HG03354 (cell line): ENCODE measurements at regions not wholly inside any gene's neighbourhood (a gene's known extent, or its start where the extent isn't known, plus 50 kb on each side); places are given as distances from the start of the nearest gene placed in this dataset.
"Not testable (repeated sequence)": the region's sequence is repeated elsewhere in the genome, so short reads cannot be mapped to it uniquely, and the experiment has no call there.

ENCODE experiments used
- ATAC-seq: cut with Tn5 transposase; IDR thresholded peaks from one replicate; pipeline ENCODE4 v1.9.1; 2021; ENCODE audit warnings: mild to moderate bottlenecking; ENCODE audit not compliant: unreplicated experiment, poor library complexity, severe bottlenecking

DNA sequence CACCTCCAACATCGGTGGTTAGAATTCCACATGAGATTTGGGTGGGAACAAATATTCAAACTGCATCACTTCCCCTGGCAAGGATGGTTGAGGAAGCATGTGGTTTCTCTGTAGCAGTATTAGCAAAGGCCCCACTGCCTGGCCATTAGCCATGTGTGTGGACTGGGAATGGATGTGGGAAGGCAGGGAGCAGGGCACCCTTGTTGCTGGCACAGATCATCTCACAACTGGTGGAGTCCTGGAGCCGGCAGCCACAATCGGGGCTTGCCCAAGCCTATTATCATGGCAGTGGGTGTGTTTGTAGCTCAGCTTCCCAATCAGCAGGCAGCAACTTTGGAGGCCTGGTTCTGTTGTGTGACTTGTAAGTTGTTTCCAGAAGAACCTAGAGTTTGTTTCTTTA, 391.9 kb downstream of the DLEU7 start:
- no peak for ATAC-seq

DNA sequence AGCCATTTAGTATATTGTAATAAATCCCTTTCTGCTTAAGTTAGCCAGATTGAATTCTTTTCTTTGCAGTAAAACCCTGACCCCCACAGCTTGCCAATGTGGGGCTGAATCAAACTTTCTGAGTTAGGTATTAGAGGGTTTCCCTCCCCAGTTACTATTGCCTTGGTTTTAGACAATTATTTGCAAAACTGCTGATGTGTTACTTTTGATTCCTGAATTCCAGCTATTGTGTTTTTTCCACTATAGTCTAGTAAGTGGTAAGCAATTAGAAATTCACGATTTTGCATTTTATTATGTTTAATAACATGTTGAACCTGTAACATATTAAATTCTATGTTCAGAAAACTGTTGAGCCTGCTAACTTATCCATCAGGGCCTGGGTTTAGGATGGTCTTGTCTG, 391.5 kb downstream of the DLEU7 start:
- ATAC-seq = no peak

DNA sequence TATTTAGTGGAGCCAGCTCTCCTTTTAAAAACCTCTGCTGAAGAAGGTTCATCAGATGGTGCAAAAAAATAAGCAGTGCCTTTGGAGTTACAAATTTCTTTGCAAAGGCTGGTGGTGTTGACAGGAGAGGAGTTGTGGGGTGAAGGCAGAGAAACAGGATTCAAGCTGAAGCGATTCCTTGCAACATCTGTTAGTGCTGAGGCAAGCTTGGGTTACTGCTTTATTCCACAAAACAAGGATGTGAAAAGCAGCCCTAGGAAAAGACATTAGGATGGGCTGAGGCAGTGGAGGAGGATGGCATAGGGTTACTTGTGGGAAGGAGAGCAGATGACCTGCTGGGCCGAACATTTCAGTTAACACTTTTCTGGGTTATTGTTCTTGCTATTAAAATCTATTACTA, 390.7 kb downstream of the DLEU7 start:
- no peak for ATAC-seq

DNA sequence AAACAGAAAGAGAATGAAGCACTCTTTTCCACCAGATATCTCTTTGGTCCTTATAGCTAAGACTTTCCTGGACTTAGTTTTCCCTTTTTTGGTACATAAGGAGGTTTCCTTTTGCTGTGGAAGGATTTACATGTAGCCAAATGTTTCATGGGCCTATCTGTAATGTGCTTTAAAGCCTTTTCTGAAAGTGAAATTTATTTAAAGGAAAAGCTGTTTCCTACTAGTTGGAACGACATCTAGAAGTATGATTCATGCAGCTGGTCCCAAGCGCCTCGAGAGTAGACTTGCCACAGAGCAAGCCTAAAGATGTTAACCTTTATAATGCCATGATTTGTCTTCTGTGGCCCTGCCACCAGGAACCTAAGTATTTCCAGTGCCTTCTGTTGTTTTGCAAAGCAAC, 390.3 kb downstream of the DLEU7 start:
- ATAC-seq = no peak

DNA sequence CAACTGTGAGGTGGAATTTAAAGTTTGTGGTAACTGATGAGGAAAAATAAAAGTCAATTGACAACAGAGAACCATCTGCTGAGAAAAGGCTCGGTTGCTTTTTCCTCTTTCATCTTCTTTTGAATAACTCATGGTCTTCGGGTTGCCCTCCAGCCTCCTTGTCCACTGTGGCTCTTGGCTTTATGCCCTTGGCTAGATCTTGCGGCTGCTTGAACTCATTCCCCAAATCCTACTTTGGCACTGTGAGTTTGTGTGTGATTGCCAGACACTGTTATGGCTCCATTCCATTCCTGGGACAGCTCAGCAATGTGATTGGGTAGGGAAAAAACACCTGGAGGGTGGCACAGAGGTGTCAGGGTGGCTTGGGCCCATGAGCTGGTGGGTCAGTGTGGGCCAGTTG, 387.4 kb downstream of the DLEU7 start:
- no peak for ATAC-seq

DNA sequence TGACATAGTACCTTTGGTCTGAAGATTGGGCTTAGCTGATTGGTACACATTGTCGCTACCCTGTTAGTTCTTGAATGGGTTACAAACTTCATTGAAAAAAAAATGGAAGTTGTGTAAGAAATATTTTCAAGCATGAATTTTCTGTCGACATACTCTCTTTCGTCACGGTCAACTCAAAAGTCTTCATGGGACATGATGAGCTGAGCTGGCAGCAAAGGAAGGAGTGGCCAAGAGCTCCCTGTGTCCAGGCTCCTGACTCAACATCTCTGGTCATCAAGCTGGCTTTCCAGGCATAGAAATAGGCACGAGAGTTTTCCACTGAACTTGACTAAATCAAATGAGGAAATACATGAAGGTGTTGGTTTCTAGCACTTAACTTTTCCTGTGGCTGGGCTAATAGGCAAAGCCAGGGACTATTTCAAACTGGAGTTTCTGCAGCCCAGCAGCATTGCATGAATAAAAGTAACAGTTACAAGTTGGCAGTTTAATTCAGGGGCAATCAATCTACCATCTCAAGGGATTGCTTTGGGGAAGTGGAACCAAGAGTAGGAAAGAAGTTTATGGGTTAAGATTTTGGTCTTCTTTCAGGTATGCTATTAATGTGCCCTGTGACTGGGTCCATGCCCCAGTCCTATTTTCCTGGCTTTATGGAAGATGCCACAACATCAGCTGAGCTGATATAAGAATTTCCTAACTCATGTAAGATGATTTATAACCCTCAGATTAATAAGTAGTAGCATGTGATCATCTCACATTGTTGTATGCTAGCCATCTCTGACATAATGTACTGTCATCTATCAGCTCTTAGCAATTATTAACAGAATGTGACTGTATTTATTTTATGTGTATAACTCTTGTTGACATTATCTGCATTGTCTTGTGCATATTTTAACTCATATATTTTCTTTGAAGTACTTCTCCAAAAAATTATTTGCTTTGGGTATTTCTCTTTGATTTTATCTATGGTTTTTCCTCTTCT, 385.8 kb downstream of the DLEU7 start:
- ATAC-seq = no peak

DNA sequence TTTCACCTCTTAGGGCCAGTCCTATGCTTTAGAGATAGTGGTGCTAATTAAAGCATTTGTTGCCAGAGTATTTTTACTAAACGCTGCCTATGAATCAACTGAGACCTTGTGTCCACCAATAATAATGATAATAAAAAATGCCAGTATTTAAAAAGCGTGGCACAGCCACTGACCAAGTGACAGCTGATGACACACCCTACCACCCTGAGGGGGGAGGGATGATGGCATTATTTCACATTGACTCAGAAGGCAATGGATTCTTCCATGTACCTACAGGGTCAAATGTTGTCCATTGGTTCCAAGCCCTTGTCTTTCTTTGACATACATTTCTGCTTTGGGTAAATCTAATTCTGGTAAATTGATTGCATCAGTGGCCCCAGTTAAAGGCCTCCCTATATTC, 384.4 kb downstream of the DLEU7 start:
- no peak for ATAC-seq

DNA sequence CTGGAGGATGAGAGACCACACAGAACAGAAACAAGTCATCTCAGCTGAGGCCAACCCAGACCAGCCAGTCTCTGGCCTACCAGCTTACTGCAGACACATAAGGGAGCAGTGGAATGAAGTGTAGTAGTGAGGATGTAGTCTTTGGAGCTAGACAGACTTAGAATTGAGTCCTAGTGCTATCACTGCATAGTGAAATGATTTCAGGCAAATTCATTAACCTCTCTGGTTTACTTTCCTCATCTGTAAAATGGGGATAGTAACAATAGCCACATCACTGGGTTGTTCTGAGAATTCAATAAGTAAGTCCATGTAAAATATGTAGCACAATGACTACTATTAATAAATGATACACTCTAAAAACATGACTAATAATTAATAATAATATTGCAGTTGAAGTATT, 383.8 kb downstream of the DLEU7 start:
- no peak for ATAC-seq

DNA sequence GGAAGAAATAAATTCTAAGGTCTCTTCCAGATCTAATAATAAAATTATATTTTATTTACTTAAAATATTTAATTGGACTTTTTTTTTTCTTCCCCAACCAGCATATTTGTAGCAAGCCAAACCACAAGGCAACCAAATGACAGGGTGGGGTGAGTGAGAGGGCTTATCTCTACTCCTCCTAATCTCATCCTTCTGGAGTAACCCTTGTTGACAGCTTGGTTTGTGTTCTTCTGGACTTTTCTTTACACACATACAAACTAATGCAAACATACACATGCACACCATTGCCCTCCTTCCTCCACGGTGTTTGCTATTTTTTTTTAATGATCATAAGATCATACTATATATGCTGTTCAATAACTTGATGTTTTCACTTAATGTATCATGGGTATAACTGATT, 383.1 kb downstream of the DLEU7 start:
- no peak for ATAC-seq

DNA sequence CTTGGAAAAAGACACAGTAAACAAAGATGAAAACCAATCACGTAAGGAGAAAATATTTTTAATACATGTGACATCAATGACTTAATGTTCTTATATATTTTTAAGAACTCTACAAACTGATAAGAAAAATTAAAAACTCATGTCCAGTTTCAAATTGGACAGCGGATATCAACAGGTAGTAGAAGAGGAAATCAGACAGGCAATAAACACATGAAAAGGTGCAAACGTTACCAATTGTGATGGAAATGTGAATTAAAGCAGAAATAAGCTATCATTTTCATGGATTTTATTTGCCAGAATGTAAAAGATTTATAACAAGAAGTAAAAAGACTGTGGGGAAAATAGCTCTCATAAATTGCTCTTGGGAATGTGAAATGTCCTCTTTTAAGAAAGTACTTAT, 382.3 kb downstream of the DLEU7 start:
- no peak for ATAC-seq

DNA sequence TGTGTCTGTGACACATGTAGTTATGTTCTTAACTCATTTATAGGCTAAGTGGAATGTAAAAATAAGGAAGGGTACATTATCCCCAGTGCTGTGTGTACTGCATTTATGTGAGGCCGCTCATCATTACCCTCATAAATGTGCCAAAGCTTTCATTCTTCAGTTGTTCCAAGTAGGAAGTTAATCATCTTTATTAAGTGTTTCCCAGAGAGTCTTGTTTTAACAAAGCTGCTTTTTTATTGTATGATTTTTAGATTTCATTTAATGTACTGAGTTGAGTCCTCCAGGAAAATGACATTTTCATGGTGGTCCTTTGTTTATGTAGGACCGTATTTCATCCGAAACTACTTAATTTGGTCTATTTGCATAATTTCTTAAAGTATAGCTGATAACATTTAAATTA, 379.8 kb downstream of the DLEU7 start:
- ATAC-seq = no peak

DNA sequence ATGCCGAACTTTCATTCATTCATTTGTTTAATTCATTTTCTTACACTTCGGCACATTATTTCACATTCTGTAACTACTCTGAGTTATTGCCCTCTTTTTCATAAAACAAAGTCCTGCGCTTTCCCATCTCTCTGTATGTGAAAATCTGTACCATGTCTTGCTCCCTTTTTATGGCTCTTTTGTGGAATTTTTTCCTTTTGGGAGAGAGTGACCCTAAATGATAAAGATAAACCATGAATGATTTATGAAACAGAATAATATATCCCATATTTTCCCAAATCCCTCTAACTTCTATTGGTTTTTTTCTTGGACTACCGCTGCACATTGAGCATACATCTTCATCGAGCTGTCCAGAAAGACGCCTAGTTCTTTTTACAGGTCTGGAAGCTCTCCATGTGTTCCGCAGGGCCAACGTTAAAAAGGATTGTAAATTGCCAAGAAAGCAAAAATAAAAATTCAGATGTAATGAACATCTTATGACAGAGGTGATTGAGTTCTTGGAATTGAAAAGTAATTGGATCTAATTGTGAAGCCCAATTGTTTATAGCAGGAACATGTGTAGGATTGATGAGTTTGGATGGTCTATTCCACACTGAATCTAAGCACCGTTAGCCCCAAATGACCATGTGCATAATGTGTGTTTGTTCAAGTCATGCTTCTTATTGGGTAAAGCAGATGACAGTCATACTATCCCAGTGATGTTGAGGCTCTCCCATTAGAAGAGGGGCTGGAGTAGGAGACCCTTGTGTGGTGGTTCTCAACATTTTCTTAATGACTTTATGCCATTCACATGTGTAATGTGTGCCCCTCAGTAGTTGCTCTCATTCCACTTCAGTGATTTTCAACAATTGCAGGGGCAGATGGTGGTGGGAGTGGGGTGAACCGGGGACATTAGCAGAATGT, 378.9 kb downstream of the DLEU7 start:
- no peak for ATAC-seq

DNA sequence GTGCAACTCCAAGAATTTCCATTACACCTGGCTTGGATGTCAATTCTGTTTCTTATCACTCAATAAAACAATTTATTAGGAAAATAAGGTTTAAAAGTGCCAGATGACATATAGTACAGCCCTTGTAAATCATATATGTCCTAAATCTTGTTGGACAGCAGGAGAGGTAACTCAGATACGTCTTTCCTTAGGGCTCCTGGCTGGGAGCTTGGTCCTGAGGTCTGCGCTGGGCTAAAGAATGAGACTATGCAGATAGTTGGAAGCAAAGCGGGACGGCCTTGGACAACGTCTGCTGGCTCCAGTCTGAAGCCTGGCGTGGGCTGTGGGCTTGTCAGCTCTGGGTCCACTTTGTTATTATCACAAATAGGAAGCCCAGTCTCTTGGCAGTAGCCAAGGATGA, 377.0 kb downstream of the DLEU7 start:
- ATAC-seq = no peak

DNA sequence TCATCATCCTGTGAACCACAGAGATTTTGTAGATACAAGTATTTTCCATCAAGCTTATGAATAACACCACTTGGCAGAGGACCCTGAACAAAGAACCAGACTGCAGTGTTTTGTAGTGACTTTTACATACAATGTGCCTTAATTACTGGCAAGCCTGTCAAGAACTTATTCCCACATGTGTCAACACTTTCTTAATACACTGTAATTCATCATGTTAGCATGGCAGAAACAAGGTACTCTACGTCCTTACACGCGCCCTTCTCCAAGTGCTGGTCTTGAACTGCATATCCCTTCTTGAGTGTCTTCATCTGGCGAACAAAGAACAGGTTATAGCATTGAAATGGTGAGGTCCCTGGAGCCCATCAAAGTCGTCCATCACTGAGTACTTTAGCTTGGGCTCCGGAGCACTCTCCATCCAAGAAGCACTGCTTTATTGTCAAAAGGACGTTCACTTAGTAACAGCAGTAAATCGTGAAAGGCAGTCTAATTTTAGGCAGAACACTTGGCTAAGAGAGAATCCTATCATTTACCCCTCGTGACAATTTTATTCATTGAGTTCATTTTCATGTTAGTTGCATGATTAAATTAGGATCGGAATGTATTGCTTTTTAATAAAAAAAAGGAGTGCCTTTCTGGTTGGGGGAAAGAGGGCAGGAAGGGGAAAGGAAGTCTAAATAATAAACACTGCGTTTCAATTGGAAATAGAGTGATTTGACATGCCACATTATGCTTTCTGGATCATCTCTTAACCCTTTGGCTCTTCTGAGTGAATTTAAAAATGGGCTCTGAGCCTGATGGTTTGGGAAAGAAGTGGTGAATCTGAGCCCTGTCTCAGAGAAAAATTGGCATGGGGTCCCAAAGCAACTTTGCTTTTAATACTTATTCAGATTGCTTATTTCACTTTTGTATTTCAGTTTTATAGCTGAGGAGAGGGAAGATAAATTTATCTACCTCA, 376.1 kb downstream of the DLEU7 start:
- no peak for ATAC-seq

DNA sequence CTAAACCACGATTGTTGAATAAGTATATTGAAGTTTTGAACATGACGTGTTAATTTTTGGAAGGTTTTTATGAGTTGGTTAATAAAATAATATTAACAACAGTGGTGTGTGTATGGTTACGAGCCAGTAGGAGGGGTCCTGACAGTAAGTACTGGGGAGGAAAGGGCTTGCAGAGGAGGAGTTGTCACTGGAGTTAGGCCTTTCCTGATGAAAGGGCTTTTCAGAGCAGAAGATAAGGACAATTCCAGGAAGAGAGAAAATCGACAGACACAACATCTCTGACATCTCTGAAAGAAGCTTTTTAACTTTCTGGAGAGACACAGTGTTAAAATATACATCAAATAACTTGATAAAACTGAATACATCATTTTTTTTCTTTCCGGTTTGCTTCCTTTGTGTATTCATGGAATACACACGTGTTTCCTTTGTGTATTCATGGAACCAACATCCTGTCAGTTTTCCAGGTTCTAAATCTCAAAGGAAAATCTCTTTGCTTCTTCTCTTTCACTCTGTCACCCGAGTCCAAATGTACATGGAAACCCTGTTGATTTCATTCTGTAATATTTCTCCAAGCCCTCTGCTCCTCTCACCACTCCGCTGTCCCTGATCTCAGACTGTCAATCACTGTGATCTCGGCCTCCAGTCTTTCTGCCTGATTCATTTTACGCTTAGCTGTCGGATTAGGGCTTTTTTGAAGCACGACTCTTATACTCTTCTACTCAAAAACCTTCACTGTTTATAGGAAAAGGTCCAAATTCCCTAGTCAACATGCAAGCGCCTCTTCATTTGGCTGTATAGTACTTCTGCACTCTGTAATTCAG, 374.4 kb downstream of the DLEU7 start:
- ATAC-seq = no peak

DNA sequence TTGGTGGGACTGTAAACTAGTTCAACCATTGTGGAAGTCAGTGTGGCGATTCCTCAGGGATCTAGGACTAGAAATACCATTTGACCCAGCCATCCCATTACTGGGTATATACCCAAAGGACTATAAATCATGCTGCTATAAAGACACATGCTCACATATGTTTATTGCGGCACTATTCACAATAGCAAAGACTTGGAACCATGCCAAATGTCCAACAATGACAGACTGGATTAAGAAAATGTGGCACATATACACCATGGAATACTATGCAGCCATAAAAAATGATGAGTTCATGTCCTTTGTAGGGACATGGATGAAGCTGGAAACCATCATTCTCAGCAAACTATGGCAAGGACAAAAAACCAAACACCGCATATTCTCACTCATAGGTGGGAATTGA, 370.4 kb downstream of the DLEU7 start:
- not testable (repeated sequence) for ATAC-seq

DNA sequence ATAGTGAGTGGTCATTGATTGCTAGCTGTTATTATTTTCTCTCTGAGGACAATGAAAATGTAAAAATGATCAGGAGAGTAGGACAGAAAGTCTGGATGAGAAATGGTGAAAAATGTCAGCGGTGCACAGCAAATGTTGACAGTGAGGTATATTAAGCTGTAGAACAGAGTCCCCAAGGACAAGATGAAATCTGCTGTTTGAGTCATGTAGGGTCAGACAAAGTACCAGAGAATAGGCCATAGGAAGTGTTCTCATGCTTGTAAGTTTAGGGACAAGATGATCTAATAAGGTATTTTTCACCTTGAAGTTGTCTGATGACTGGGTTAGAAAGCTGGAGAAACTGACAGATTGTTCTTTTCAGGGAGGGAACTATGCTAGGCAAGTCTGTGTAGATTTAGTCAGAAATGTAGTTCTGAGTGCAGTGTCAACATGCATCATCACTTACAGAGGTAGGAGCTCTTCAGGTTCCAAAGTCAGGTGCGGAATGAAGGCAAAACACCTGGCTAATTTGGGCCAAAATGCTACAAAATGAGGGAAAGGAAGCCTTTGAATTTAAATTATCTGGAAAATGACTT, 369.3 kb downstream of the DLEU7 start:
- no peak for ATAC-seq

DNA sequence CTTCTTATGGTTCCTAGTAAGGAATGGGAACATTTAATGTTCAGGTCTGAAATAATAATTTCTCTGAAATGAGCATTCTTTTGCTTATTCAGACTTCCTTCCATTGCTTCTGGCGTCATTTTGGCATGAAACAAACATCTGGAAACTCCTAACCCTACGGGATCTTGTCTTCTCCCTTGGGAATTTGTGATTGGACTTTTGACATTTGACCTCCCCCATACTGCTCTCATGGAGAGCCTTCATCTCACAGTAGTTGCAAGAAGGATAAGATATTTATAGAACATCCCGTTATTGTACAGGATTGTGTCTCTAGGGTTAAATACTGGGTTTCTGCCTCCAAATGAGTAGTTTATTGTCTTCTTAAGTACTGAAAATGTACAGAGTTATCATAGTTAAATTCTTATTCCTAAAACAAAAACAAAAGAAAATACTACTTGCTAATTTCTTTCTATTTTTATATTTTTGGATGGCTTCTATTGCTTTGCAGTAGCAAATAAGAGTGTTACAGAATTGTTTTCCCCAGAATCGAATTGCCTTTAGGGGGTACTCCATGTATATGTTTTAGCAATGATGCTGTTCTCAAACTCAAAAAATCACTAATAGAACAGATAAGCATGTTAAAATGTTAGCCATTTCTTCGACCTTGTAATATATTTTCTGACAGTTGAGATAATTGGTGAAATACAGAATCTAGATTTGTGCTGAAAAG, 366.8 kb downstream of the DLEU7 start:
- no peak for ATAC-seq
